OCI-LY1 (cell line): ENCODE measurements at regions not wholly inside any gene's neighbourhood (a gene's known extent, or its start where the extent isn't known, plus 50 kb on each side); places are given as distances from the start of the nearest gene placed in this dataset.
"Not testable (repeated sequence)": the region's sequence is repeated elsewhere in the genome, so short reads cannot be mapped to it uniquely, and the experiment has no call there.

ENCODE experiments used
- H2AFZ ChIP-seq: fragments of 200-600 bp; sonication (generic), shearing (Covaris generic); 2 replicates; pipeline ENCODE4 v1.6.0; 2014; ENCODE audit warnings: antibody characterized with exemption, mild to moderate bottlenecking, low read length
- H3F3A ChIP-seq: fragments of 200-600 bp; sonication (generic), shearing (Covaris generic); 2 replicates; pipeline ENCODE4 v1.6.0; 2014; ENCODE audit warnings: mild to moderate bottlenecking, antibody characterized with exemption, low read length, moderate library complexity; ENCODE audit not compliant: insufficient read depth
- H3K27ac ChIP-seq: fragments of 200-600 bp; sonication (generic); 2 replicates; pipeline ENCODE4 v1.5.1; 2014; ENCODE audit warnings: low read length, mixed run types, mild to moderate bottlenecking, low read depth; ENCODE audit not compliant: poor library complexity, severe bottlenecking
- H3K27me3 ChIP-seq: fragments of 200-600 bp; sonication (generic); 2 replicates; pipeline ENCODE4 v1.6.0; 2014; ENCODE audit warnings: antibody characterized with exemption, mild to moderate bottlenecking, low read length, moderate library complexity; ENCODE audit not compliant: insufficient read depth
- H3K36me3 ChIP-seq: fragments of 200-600 bp; sonication (generic); 2 replicates; pipeline ENCODE4 v1.6.1; 2014; ENCODE audit warnings: mild to moderate bottlenecking, antibody characterized with exemption, low read length, moderate library complexity, mixed read lengths; ENCODE audit not compliant: insufficient read depth
- H3K4me1 ChIP-seq: fragments of 200-600 bp; sonication (generic); 2 replicates; pipeline ENCODE4 v1.5.1; 2014; ENCODE audit warnings: mild to moderate bottlenecking, low read length, moderate library complexity; ENCODE audit not compliant: insufficient read depth, severe bottlenecking
- H3K4me2 ChIP-seq: fragments of 200-600 bp; sonication (generic), shearing (Covaris generic); 2 replicates; pipeline ENCODE4 v1.6.1; 2014; ENCODE audit warnings: low read length
- H3K4me3 ChIP-seq: fragments of 200-600 bp; sonication (generic); 2 replicates; pipeline ENCODE4 v1.5.1; 2014; ENCODE audit warnings: low read length, low read depth, mild to moderate bottlenecking, mixed read lengths; ENCODE audit not compliant: poor library complexity, severe bottlenecking
- H3K79me2 ChIP-seq: fragments of 200-600 bp; shearing (Covaris generic); 2 replicates; pipeline ENCODE4 v1.6.1; 2016; ENCODE audit warnings: mixed run types, low read length, mixed read lengths; ENCODE audit not compliant: insufficient read depth
- H3K9ac ChIP-seq: fragments of 200-600 bp; sonication (generic), shearing (Covaris generic); 2 replicates; pipeline ENCODE4 v1.6.1; 2014; ENCODE audit warnings: mild to moderate bottlenecking, low read length, mixed read lengths
- H3K9me2 ChIP-seq: fragments of 200-600 bp; sonication (generic), shearing (Covaris generic); 2 replicates; pipeline ENCODE4 v1.6.1; 2014; ENCODE audit warnings: low read depth, mild to moderate bottlenecking, low read length, mixed read lengths
- H3K9me3 ChIP-seq: fragments of 200-600 bp; shearing (Covaris generic); 2 replicates; pipeline ENCODE4 v1.6.1; 2014; ENCODE audit warnings: low read length, mixed read lengths
- H4K20me1 ChIP-seq: fragments of 200-600 bp; sonication (generic), shearing (Covaris generic); 2 replicates; pipeline ENCODE4 v1.6.0; 2016; ENCODE audit warnings: mild to moderate bottlenecking, low read length; ENCODE audit not compliant: insufficient read depth
- CTCF ChIP-seq: fragments of 200-600 bp; sonication (generic), shearing (Covaris generic); IDR thresholded peaks from 2 replicates; pipeline ENCODE4 v1.5.1; 2017; ENCODE audit warnings: mild to moderate bottlenecking, antibody characterized with exemption, low read length, moderate library complexity, mixed read lengths
- EZH2 ChIP-seq: fragments of 200-600 bp; sonication (generic), shearing (Covaris generic); IDR thresholded peaks from 2 replicates; pipeline ENCODE4 v1.8.0; 2017; ENCODE audit warnings: borderline replicate concordance, mixed run types, mild to moderate bottlenecking, antibody characterized with exemption, low read length, moderate library complexity, mixed read lengths

- Histone ChIP-seq H3K79me2 (no peaks in the 10 kb centered on the region), H3K4me2 (no peak overlapping the region), H3K27ac (no peak overlapping the region), H3K36me3 (no peaks in the 10 kb centered on the region), H3K4me1 (no peaks in the 10 kb centered on the region), H4K20me1 (no peaks in the 10 kb centered on the region), H3K9ac (no peak overlapping the region), H3K9me2 (no peaks in the 10 kb centered on the region), H2AFZ (no peak overlapping the region), H3K9me3 (no peaks in the 10 kb centered on the region), H3F3A (no peaks in the 10 kb centered on the region), H3K4me3 (no peak overlapping the region), H3K27me3 (no peaks in the 10 kb centered on the region)
- TF ChIP-seq EZH2 (no peak), CTCF (no peak)
Measured at GRCh38 chr1:112855152-112855828, 100.7 kb downstream of the SLC16A1 start.

GRCh38 chr1:112854368-112854984 lies 101.5 kb downstream of the SLC16A1 start:
- H3K9me2 ChIP-seq, H4K20me1 ChIP-seq, H3K4me3 ChIP-seq, H3K4me2 ChIP-seq, H3K79me2 ChIP-seq, H3K9me3 ChIP-seq, H3F3A ChIP-seq, H3K9ac ChIP-seq, H3K27me3 ChIP-seq, H3K36me3 ChIP-seq, H2AFZ ChIP-seq, H3K4me1 ChIP-seq, H3K27ac ChIP-seq: not testable (repeated sequence)

- H3K27me3 ChIP-seq, H3K4me1 ChIP-seq, H3K4me2 ChIP-seq, H3K4me3 ChIP-seq, H3K9me3 ChIP-seq, H3K27ac ChIP-seq, H3K9me2 ChIP-seq, H3K79me2 ChIP-seq, H2AFZ ChIP-seq, H3K9ac ChIP-seq, H3F3A ChIP-seq, H3K36me3 ChIP-seq, H4K20me1 ChIP-seq: not testable (repeated sequence)
Measured at GRCh38 chr1:112853915-112854314, 102.1 kb downstream of the SLC16A1 start.

- H3K9me3 ChIP-seq, result no peaks in the 10 kb centered on the region
- no peak overlapping the region for H2AFZ ChIP-seq
- no peak overlapping the region for H3K4me2 ChIP-seq
- no peaks in the 10 kb centered on the region for H3K4me1 ChIP-seq
- no peak overlapping the region for H3K27ac ChIP-seq
- no peaks in the 10 kb centered on the region; the same call in 1 of the 2 replicates for H3K27me3 ChIP-seq
- no peaks in the 10 kb centered on the region for H3K79me2 ChIP-seq
- H4K20me1 ChIP-seq, result no peaks in the 10 kb centered on the region
- H3K4me3 ChIP-seq, result no peak overlapping the region
- TF ChIP-seq EZH2, result no peak
- no peaks in the 10 kb centered on the region for H3K36me3 ChIP-seq
- no peaks in the 10 kb centered on the region for H3K9me2 ChIP-seq
- no peaks in the 10 kb centered on the region for H3F3A ChIP-seq
- H3K9ac ChIP-seq, result no peak overlapping the region
Measured at GRCh38 chr1:112852934-112853333, 103.1 kb downstream of the SLC16A1 start.
